ENCODE measurements at regions not wholly inside any gene's neighbourhood (a gene's known extent, or its start where the extent isn't known, plus 50 kb on each side); places are given as distances from the start of the nearest gene placed in this dataset.
A peak's percentile ranks its signal among the peaks of the same experiment; 100 is the strongest.

- TF ChIP-seq POLR2AphosphoS5 (IDR thresholded peaks at IDR 0.05) (no peak), POLR2A (IDR thresholded peaks at IDR 0.05) (no peak), EP300 (IDR thresholded peaks at IDR 0.05; ENCODE audit: low read depth) (no peak), CTCF (IDR thresholded peaks at IDR 0.05) (no peak)
- Histone ChIP-seq H3K27ac (no peak overlapping the region), H3K36me3 (no peaks in the 10 kb centered on the region), H3K27me3 (no peaks in the 10 kb centered on the region), H3K4me3 (no peak overlapping the region), H3K4me1 (peaks cover 0 to 7% (median 2%) of the 10 kb centered on the region in 4 donors), H3K9me3 (no peaks in the 10 kb centered on the region)
- DNase-seq: no peak
- intact Hi-C loops (cut with DNase I; ENCODE audit: low total_unique reads): no loop called here
- WGBS, 2 donors (ENCODE audit: low coverage in 1 of 2): 80 to 86% methylated on average over 1 of the region's 1 CpG
- in situ Hi-C loops (cut with MboI; ENCODE audit: low pct_ligation_motif_present in 1 of 4, low pct_unique_long_range_greater_than_20kb in 1 of 4, low sequenced_read_pairs in 3 of 4): no loop called here
Observed at GRCh38 chr3:159168788-159169187, 366.9 kb downstream of the MFSD1 start.

DNA sequence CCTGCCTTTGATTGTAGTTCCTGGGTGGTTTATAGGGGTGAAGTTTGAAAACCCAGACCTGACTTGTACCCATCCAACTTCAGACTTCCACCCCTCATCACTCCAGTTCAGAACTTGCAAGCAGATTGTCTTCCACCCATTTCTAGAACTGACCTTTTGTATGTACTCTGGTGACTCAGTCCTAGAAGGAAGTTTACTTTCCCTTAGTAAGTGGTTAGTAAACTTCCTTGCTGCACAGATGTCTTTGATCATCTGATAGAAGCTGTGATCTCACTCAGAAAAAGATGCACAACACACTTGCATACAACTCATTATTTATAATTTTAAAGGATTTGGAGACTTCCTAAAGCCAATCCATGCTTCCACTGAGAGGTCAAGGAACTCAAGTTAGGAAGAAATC, 368.0 kb downstream of the MFSD1 start:
- in situ Hi-C loops (cut with MboI; ENCODE audit: low pct_ligation_motif_present in 1 of 4, low pct_unique_long_range_greater_than_20kb in 1 of 4, low sequenced_read_pairs in 3 of 4) (no loop called here), intact Hi-C loops (cut with DNase I; ENCODE audit: low total_unique reads) (no loop called here)
- Histone ChIP-seq H3K9me3 (no peaks in the 10 kb centered on the region), H3K4me1 (peaks cover 0 to 7% (median 2%) of the 10 kb centered on the region in 4 donors), H3K27ac (peak overlapping the region; percentile 34 to 50 (median 40)), H3K27me3 (no peaks in the 10 kb centered on the region), H3K4me3 (no peak overlapping the region), H3K36me3 (no peaks in the 10 kb centered on the region)
- no peak for DNase-seq
- TF ChIP-seq POLR2A (IDR thresholded peaks at IDR 0.05): no peak
- no peak for TF ChIP-seq CTCF (IDR thresholded peaks at IDR 0.05)
- TF ChIP-seq EP300 (IDR thresholded peaks at IDR 0.05; ENCODE audit: low read depth): no peak
- TF ChIP-seq POLR2AphosphoS5 (IDR thresholded peaks at IDR 0.05): peak in 2 of 3 donors; percentile 44 to 67

DNA sequence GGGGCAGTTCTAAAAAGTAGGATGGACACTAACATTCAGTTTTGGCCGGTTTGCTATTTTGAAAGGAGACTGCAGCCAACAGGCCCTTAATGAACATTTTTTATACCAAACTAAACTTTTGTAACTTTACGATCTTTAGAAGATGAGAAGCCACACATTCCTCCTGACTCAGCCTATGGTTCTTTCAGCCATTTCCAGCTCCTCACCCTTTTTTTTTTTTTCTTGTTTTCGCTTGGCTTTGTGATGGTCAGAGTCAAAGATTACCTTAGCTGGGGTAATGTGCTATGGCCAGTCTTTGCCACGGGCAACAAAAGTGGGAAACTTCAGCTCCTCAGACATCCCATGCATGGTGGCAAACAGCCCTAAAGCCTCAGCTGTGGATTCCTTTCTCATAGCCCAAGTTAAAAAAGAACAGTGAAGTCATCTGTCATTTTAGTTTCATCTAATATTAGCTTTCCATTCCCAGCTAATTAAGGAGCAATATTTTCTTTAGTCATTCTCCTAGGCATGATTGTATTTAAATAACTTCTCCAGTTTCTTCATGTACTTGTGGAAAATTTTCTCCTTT, 368.7 kb downstream of the MFSD1 start:
- 63 to 76% methylated on average over 4 of the region's 4 CpGs for WGBS, 2 donors (ENCODE audit: low coverage in 1 of 2)
- Histone ChIP-seq H3K9me3 (no peaks in the 10 kb centered on the region), H3K4me3 (no peak overlapping the region), H3K4me1 (peaks cover 0 to 7% (median 2%) of the 10 kb centered on the region in 4 donors), H3K27ac (peak overlapping the region in 3 of 4 donors; percentile 34 to 50 (median 36)), H3K36me3 (no peaks in the 10 kb centered on the region), H3K27me3 (no peaks in the 10 kb centered on the region)
- intact Hi-C loops (cut with DNase I; ENCODE audit: low total_unique reads): no loop called here
- in situ Hi-C loops (cut with MboI; ENCODE audit: low pct_ligation_motif_present in 1 of 4, low pct_unique_long_range_greater_than_20kb in 1 of 4, low sequenced_read_pairs in 3 of 4): no loop called here
- no peak for TF ChIP-seq POLR2AphosphoS5 (IDR thresholded peaks at IDR 0.05)
- TF ChIP-seq CTCF (IDR thresholded peaks at IDR 0.05): no peak
- no peak for TF ChIP-seq EP300 (IDR thresholded peaks at IDR 0.05; ENCODE audit: low read depth)
- no peak for TF ChIP-seq POLR2A (IDR thresholded peaks at IDR 0.05)
- DNase-seq: no peak

DNA sequence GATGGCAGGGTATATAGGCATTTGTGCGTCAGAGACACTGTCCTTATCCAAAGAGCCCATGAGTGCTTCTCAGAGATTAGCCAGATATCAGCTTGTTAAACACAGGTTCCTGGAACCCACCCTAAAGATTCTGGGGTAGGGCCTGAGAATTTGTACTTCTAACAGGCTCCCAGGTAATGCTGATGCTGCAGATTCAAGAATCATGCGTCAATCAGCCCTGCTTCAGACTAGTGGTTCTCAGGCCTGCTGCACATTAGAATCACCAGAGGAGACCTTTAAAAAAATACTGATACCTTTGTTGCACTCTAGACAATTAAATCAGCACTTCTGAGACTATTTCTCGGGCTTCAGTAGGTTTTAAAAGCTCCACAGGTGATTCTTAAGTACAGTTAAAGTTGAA, 369.5 kb downstream of the MFSD1 start:
- H3K27ac ChIP-seq: peak overlapping the region in 1 of 4 donors; percentile 11
- no peak for DNase-seq
- in situ Hi-C loops (cut with MboI; ENCODE audit: low pct_ligation_motif_present in 1 of 4, low pct_unique_long_range_greater_than_20kb in 1 of 4, low sequenced_read_pairs in 3 of 4): no loop called here
- H3K4me3 ChIP-seq: no peak overlapping the region
- intact Hi-C loops (cut with DNase I; ENCODE audit: low total_unique reads): no loop called here
- H3K9me3 ChIP-seq: no peaks in the 10 kb centered on the region
- H3K4me1 ChIP-seq: peaks cover 0 to 7% (median 2%) of the 10 kb centered on the region in 4 donors
- H3K27me3 ChIP-seq: no peaks in the 10 kb centered on the region
- H3K36me3 ChIP-seq: no peaks in the 10 kb centered on the region
- no peak for TF ChIP-seq CTCF (IDR thresholded peaks at IDR 0.05)
- no peak for TF ChIP-seq POLR2A (IDR thresholded peaks at IDR 0.05)
- no peak for TF ChIP-seq EP300 (IDR thresholded peaks at IDR 0.05; ENCODE audit: low read depth)
- TF ChIP-seq POLR2AphosphoS5 (IDR thresholded peaks at IDR 0.05): no peak
- WGBS, 2 donors (ENCODE audit: low coverage in 1 of 2): 64 to 89% methylated on average over 1 to 3 of the region's 3 CpGs
